Trophoblast cell (in vitro differentiated cells and primary cell): ENCODE measurements at regions not wholly inside any gene's neighbourhood (a gene's known extent, or its start where the extent isn't known, plus 50 kb on each side); places are given as distances from the start of the nearest gene placed in this dataset.

Source experiments
- DNase-seq, 2 donors: peaks; one replicate each; pipeline ENCODE4 v3.0.0-alpha.2; 2016
- H2AFZ ChIP-seq: 2 replicates; pipeline ENCODE4 v1.6.1; 2013; ENCODE audit warnings: low read length, moderate library complexity, mild to moderate bottlenecking; ENCODE audit not compliant: insufficient read depth, poor library complexity
- H2AK5ac ChIP-seq: 2 replicates; pipeline ENCODE4 v1.6.1; 2013; ENCODE audit warnings: mild to moderate bottlenecking, low read length
- H2BK120ac ChIP-seq: 2 replicates; pipeline ENCODE4 v1.6.1; 2013; ENCODE audit warnings: low read length, mild to moderate bottlenecking, moderate library complexity; ENCODE audit not compliant: insufficient read depth, poor library complexity
- H2BK12ac ChIP-seq: 2 replicates; pipeline ENCODE4 v1.6.1; 2013; ENCODE audit warnings: mild to moderate bottlenecking, low read length, moderate library complexity
- H2BK5ac ChIP-seq: 2 replicates; pipeline ENCODE4 v1.6.1; 2013; ENCODE audit warnings: low read length, low read depth, moderate library complexity, mild to moderate bottlenecking; ENCODE audit not compliant: poor library complexity
- H3K14ac ChIP-seq: 2 replicates; pipeline ENCODE4 v1.6.1; 2013; ENCODE audit warnings: mild to moderate bottlenecking, low read length
- H3K18ac ChIP-seq: 2 replicates; pipeline ENCODE4 v1.6.1; 2013; ENCODE audit warnings: mild to moderate bottlenecking, low read length
- H3K23ac ChIP-seq: 2 replicates; pipeline ENCODE4 v1.6.1; 2013; ENCODE audit warnings: low read length
- H3K27ac ChIP-seq: 2 replicates; pipeline ENCODE4 v1.5.1; 2013; ENCODE audit warnings: low read depth, mild to moderate bottlenecking, inconsistent platforms, low read length, moderate library complexity
- H3K27me3 ChIP-seq: 2 replicates; pipeline ENCODE4 v1.6.1; 2013; ENCODE audit warnings: inconsistent platforms, mild to moderate bottlenecking, low read length, moderate library complexity; ENCODE audit not compliant: insufficient read depth
- H3K36me3 ChIP-seq, 2 experiments: 1 replicate in 1 of 2; 2 replicates in 1 of 2; pipeline ENCODE4 v1.6.1; 2013; ENCODE audit warnings: low read length in 2 of 2, mild to moderate bottlenecking in 2 of 2, moderate library complexity in 1 of 2; ENCODE audit not compliant: insufficient read depth in 2 of 2, control insufficient read depth in 1 of 2
- H3K4ac ChIP-seq: 2 replicates; pipeline ENCODE4 v1.6.1; 2013; ENCODE audit warnings: low read depth, mild to moderate bottlenecking, low read length, moderate library complexity
- H3K4me1 ChIP-seq, 2 experiments: 1 replicate in 1 of 2; 2 replicates in 1 of 2; pipeline ENCODE4 v1.6.1; 2013; ENCODE audit warnings: low read length in 2 of 2, mild to moderate bottlenecking in 2 of 2, moderate library complexity in 1 of 2; ENCODE audit not compliant: insufficient read depth in 2 of 2, control insufficient read depth in 1 of 2
- H3K4me2 ChIP-seq: 2 replicates; pipeline ENCODE4 v1.6.1; 2013; ENCODE audit warnings: inconsistent platforms, mild to moderate bottlenecking, low read length, moderate library complexity
- H3K4me3 ChIP-seq: 2 replicates; pipeline ENCODE4 v1.5.1; 2013; ENCODE audit warnings: mild to moderate bottlenecking, low read depth, low read length, inconsistent platforms
- H3K79me1 ChIP-seq: one replicate; pipeline ENCODE4 v1.6.1; 2013; ENCODE audit warnings: low read length
- H3K79me2 ChIP-seq: 2 replicates; pipeline ENCODE4 v1.6.1; 2013; ENCODE audit warnings: low read length, mild to moderate bottlenecking; ENCODE audit not compliant: control insufficient read depth, insufficient read depth, poor library complexity
- H3K9ac ChIP-seq: 2 replicates; pipeline ENCODE4 v1.6.1; 2013; ENCODE audit warnings: mild to moderate bottlenecking, low read length
- H3K9me3 ChIP-seq: 2 replicates; pipeline ENCODE4 v1.6.1; 2013; ENCODE audit warnings: low read depth, mild to moderate bottlenecking, control low read depth, inconsistent platforms, low read length; ENCODE audit not compliant: insufficient read depth
- H4K12ac ChIP-seq: 2 replicates; pipeline ENCODE4 v1.6.1; 2013; ENCODE audit warnings: low read depth, mild to moderate bottlenecking, low read length, moderate library complexity
- H4K8ac ChIP-seq: 2 replicates; pipeline ENCODE4 v1.6.1; 2013; ENCODE audit warnings: low read depth, mild to moderate bottlenecking, low read length, moderate library complexity
- H4K91ac ChIP-seq: one replicate; pipeline ENCODE4 v1.6.1; 2013; ENCODE audit warnings: low read depth, mild to moderate bottlenecking, low read length, moderate library complexity
- WGBS: extraction: QIAGEN DNeasy Blood & Tissue Kit; methylation state at CpG from one replicate; pipeline ENCODE4 v1.1.7; 2013; ENCODE audit warnings: missing lambda C conversion rate; ENCODE audit not compliant: insufficient read length, insufficient coverage; ENCODE audit errors: extremely low coverage; 5-methylcytosine and 5-hydroxymethylcytosine counted together

- no CpG with 5 or more reads among the region's 1 CpG for WGBS
- H3K18ac ChIP-seq: no peak overlapping the region
- no peak overlapping the region for H2BK120ac ChIP-seq
- H3K4me2 ChIP-seq: no peak overlapping the region
- no peak overlapping the region for H4K8ac ChIP-seq
- no peak overlapping the region for H3K14ac ChIP-seq
- H2BK5ac ChIP-seq: no peak overlapping the region
- no peak overlapping the region for H4K12ac ChIP-seq
- no peak overlapping the region for H3K27ac ChIP-seq
- no peak for DNase-seq
- H3K4me1 ChIP-seq: no peaks in the 10 kb centered on the region
- H3K23ac ChIP-seq: no peak overlapping the region
- H3K4ac ChIP-seq: no peak overlapping the region
- no peak overlapping the region for H2AK5ac ChIP-seq
- no peaks in the 10 kb centered on the region for H3K27me3 ChIP-seq
- H3K4me3 ChIP-seq: no peak overlapping the region
- no peaks in the 10 kb centered on the region for H3K9me3 ChIP-seq
- H4K91ac ChIP-seq: no peak overlapping the region
- no peaks in the 10 kb centered on the region for H3K79me2 ChIP-seq
- no peak overlapping the region for H3K9ac ChIP-seq
- no peaks in the 10 kb centered on the region for H3K79me1 ChIP-seq
- H2BK12ac ChIP-seq: no peak overlapping the region
- H3K36me3 ChIP-seq: no peaks in the 10 kb centered on the region
- no peak overlapping the region for H2AFZ ChIP-seq
Measured at GRCh38 chr7:124557587-124557986, 208.0 kb downstream of the GPR37 start.

- Histone ChIP-seq H3K9ac (no peak overlapping the region), H3K14ac (no peak overlapping the region), H2AK5ac (no peak overlapping the region), H3K27me3 (no peaks in the 10 kb centered on the region), H3K23ac (no peak overlapping the region), H3K4me1 (no peaks in the 10 kb centered on the region), H2BK120ac (no peak overlapping the region), H3K27ac (no peak overlapping the region), H3K79me2 (no peaks in the 10 kb centered on the region), H3K79me1 (no peaks in the 10 kb centered on the region), H2BK5ac (no peak overlapping the region), H4K12ac (no peak overlapping the region), H2AFZ (no peak overlapping the region), H3K4me3 (no peak overlapping the region), H2BK12ac (no peak overlapping the region), H3K36me3 (no peaks in the 10 kb centered on the region), H3K4ac (no peak overlapping the region), H4K91ac (no peak overlapping the region), H3K4me2 (no peak overlapping the region), H4K8ac (no peak overlapping the region), H3K18ac (no peak overlapping the region), H3K9me3 (no peaks in the 10 kb centered on the region)
- no CpG with 5 or more reads among the region's 5 CpGs for WGBS
- DNase-seq: no peak
Measured at GRCh38 chr7:124557101-124557500, 208.5 kb downstream of the GPR37 start.

- H3K27me3 ChIP-seq: no peaks in the 10 kb centered on the region
- H3K4me3 ChIP-seq: no peak overlapping the region
- no peak overlapping the region for H3K9ac ChIP-seq
- no peak overlapping the region for H2AK5ac ChIP-seq
- no peak overlapping the region for H4K8ac ChIP-seq
- WGBS: no CpG with 5 or more reads among the region's 4 CpGs
- no peaks in the 10 kb centered on the region for H3K9me3 ChIP-seq
- H3K23ac ChIP-seq: no peak overlapping the region
- no peak for DNase-seq
- no peak overlapping the region for H2BK5ac ChIP-seq
- H2BK12ac ChIP-seq: no peak overlapping the region
- H4K12ac ChIP-seq: no peak overlapping the region
- no peak overlapping the region for H3K14ac ChIP-seq
- no peak overlapping the region for H3K27ac ChIP-seq
- H3K4me2 ChIP-seq: no peak overlapping the region
- no peak overlapping the region for H2AFZ ChIP-seq
- H3K79me1 ChIP-seq: no peaks in the 10 kb centered on the region
- no peaks in the 10 kb centered on the region for H3K4me1 ChIP-seq
- no peak overlapping the region for H3K4ac ChIP-seq
- H3K18ac ChIP-seq: no peak overlapping the region
- H3K79me2 ChIP-seq: no peaks in the 10 kb centered on the region
- no peaks in the 10 kb centered on the region for H3K36me3 ChIP-seq
- no peak overlapping the region for H2BK120ac ChIP-seq
- no peak overlapping the region for H4K91ac ChIP-seq
Measured at GRCh38 chr7:124553502-124553901, 212.1 kb downstream of the GPR37 start.

- Histone ChIP-seq H3K79me2 (no peaks in the 10 kb centered on the region), H2AFZ (no peak overlapping the region), H3K27ac (no peak overlapping the region), H3K36me3 (no peaks in the 10 kb centered on the region), H2BK12ac (no peak overlapping the region), H3K14ac (no peak overlapping the region), H3K4me3 (no peak overlapping the region), H3K79me1 (no peaks in the 10 kb centered on the region), H2BK5ac (no peak overlapping the region), H3K9me3 (no peaks in the 10 kb centered on the region), H2AK5ac (no peak overlapping the region), H3K4me2 (no peak overlapping the region), H4K91ac (no peak overlapping the region), H3K9ac (no peak overlapping the region), H3K23ac (no peak overlapping the region), H4K12ac (no peak overlapping the region), H2BK120ac (no peak overlapping the region), H4K8ac (no peak overlapping the region), H3K4me1 (no peaks in the 10 kb centered on the region), H3K18ac (no peak overlapping the region), H3K4ac (no peak overlapping the region), H3K27me3 (no peaks in the 10 kb centered on the region)
- no CpG with 5 or more reads among the region's 2 CpGs for WGBS
- no peak for DNase-seq
Measured at GRCh38 chr7:124552217-124552616, 213.4 kb downstream of the GPR37 start.
